ENCODE measurements at regions not wholly inside any gene's neighbourhood (a gene's known extent, or its start where the extent isn't known, plus 50 kb on each side); places are given as distances from the start of the nearest gene placed in this dataset.

DNA sequence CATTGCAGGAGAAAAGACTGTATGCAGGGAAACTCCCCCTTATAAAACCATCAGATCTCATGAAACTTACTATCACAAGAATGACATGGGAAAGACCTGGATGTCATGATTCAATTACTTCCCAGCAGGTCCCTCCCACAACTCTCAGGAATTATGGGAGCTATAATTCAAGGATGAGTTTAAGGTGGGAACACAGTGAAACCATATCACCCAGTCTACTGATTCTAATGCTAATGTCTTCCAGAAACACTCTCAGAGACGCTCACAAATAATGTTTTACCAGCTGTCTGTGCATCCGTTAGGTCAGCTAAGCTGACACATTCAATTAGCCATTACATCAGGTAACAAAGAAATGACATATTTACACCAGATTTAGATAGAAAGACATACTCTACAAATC is 637.9 kb downstream of the NLGN4Y start:
- DNase-seq (ENCODE audit: low spot score) = no peak

GRCh38 chrY:15179890-15180289 is 655.6 kb downstream of the NLGN4Y start:
- no peak for DNase-seq (ENCODE audit: low spot score)

- DNase-seq (ENCODE audit: low spot score) = no peak
Observed at GRCh38 chrY:15229056-15229455, 704.7 kb downstream of the NLGN4Y start.

DNA sequence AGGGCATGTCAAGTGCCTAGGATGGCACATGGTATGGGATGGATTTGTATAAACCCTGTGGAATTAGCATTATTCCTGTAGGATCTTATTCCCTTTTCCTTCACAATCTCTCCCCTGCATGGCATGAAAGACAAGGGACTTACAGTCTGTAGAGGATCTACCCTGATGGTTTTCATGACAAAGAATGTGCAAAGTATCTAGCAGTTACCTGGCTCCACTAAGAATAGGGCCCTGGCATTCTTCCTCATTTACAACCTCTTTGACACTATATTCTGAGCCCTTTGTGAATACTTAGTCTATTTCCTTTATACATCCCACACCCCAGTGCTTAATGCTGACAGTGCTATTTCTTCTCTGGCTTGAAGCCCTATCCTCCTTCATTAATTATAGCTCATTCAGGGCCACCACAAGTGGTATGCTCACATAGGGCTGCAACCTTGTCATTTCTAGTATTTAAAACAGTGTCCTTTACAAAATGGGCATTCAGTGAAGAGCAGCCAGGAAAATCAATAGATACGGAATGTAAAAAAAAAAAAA is 715.3 kb downstream of the NLGN4Y start:
- DNase-seq (ENCODE audit: low spot score) = no peak

- DNase-seq (ENCODE audit: low spot score) = no peak
Observed at GRCh38 chrY:15259286-15259685, 735.0 kb downstream of the NLGN4Y start.

DNA sequence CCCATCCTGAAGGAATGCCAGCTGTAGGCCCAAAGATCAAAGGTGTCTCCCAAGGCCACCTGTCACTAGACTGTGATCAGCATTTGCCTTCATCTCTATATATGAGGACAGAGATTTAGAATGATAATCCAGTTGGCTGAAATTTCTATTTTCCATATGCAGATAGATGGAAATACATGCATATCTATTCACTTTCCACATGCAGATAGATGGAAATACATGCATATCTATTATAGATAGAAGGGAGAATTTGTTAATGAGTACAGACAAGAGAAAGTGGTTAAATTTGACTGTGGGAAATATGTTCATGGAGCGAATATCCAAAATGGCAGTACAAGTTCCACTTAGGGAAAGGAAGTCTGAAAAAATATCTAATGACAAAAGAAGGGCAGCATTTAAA is 762.2 kb downstream of the NLGN4Y start:
- DNase-seq (ENCODE audit: low spot score) = no peak

- no peak for DNase-seq (ENCODE audit: low spot score)
Observed at GRCh38 chrY:15289821-15290220, 765.5 kb downstream of the NLGN4Y start.

- DNase-seq (ENCODE audit: low spot score) = no peak
Observed at GRCh38 chrY:15292881-15293280, 768.6 kb downstream of the NLGN4Y start.

GRCh38 chrY:15301879-15302278 is 777.5 kb downstream of the NLGN4Y start:
- DNase-seq (ENCODE audit: low spot score) = no peak

DNA sequence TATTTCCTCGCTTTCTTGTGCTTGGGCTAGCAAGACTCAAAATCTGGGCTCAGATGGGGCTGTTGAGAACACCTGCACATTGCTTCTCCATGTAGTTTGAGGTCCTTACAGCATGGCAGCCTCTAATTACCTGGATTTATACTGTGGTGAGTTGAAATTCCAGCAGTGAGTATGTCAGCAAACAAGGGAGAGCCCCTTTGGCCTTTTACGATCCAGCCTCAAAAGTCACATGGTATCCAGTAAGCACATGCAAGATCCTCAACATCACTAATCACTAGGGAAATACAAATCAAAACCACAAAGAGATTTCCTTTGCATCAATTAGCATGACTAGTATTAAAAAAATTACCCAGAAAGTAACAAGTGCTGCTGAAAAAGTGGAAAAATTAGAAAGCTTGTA is 787.8 kb downstream of the NLGN4Y start:
- DNase-seq (ENCODE audit: low spot score) = no peak

DNA sequence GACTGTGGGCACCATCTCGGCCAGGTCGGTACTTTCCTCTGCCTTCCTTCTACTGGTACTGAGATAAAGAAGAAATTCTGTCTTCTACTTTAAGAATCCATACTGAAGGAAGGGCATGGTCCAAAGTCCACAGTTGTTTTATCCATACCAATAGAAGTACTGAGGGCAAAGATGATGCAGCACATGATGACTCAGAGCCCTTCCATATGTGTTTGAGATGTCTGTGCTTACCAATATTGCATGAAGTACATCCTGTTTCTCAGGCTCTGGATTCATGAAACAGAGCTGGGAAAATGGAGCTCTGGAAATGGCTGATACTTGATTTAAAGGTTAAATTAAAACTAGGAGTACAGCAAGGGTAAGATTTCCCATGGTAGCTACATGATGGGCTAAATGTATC is 799.9 kb downstream of the NLGN4Y start:
- no peak for DNase-seq (ENCODE audit: low spot score)

GRCh38 chrY:15325201-15325600 is 800.9 kb downstream of the NLGN4Y start:
- DNase-seq (ENCODE audit: low spot score) = no peak

- DNase-seq (ENCODE audit: low spot score) = no peak
Observed at GRCh38 chrY:15326673-15327072, 802.3 kb downstream of the NLGN4Y start.

DNA sequence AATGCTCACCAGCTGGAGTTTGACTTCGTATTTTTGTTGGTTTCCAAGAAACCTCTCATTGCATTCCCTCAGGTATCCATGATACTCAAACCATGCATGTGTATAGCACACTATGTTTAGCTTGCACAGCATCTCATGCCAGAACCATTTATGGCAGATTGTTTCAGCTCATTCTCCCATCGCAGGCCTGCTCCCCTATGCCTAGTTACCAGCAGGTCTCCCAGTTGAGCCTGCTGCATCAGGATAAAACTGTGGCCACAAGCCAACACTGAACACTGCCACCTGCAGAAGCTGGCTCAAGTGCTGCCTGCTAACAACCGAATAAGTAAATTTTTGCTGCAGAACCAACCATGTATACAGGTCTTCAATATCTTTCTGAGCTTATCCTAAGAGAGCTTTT is 804.5 kb downstream of the NLGN4Y start:
- no peak for DNase-seq (ENCODE audit: low spot score)

GRCh38 chrY:15343522-15343921 is 819.2 kb downstream of the NLGN4Y start:
- DNase-seq (ENCODE audit: low spot score) = no peak

GRCh38 chrY:15345471-15346155 is 821.3 kb downstream of the NLGN4Y start:
- no peak for DNase-seq (ENCODE audit: low spot score)

DNA sequence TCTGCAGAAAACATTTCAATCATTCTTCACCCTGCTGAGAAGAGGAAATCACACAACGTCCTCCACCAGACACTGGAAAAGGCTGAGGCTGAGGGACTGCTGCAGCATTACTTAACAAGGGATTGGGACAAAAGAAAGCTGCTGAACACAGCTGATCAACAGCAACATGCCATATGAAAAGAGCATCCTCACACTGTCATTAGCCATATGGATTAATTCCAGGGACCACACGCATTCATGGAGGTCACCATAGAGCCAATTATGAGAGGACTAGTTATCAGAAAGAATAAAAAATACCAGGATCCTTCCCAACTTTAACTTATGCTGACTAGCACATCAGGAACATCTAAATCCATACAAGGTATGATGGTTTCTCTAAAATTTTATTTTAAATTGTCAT is 825.0 kb downstream of the NLGN4Y start:
- no peak for DNase-seq (ENCODE audit: low spot score)

DNA sequence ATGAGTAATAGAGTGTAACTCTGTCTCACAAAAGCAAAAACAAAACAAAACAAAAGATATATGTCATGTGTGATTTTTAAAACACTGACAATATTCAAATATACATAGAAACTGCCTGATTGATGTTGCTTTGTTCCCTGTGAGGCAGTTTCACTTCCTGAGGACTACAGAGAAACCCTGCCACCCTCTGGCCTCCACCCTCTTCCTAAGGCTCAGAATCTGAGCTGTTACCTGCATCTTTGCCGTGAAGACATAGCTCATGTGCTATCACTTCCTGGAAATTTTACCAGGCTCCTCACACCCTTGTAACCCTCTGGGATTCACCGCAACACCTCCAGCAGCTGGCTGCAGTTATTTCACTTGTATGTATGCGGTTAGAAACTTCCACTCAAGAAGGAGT is 831.0 kb downstream of the NLGN4Y start:
- no peak for DNase-seq (ENCODE audit: low spot score)

GRCh38 chrY:15360471-15360870 is 836.1 kb downstream of the NLGN4Y start:
- no peak for DNase-seq (ENCODE audit: low spot score)

DNA sequence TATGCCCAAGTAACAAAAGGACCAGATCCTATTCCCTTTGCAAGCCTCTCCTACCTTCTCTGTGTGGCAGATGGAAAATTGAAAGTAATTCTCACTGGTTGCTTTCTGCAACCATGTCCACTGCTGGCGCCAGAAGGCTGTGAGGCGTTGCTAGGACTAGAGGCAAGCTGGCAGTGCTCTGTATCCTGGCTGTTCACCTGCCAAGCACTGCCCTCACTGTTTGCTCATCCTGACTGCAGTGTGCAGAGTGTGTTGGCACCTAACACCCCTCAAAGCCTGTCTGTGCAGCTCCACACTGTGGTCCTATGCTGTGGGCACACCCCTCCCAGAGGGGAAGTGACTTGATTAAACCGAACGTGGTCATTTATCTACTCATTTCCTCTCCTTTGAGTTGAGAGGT is 840.7 kb downstream of the NLGN4Y start:
- no peak for DNase-seq (ENCODE audit: low spot score)

GRCh38 chrY:15368786-15369185 is 844.5 kb downstream of the NLGN4Y start:
- no peak for DNase-seq (ENCODE audit: low spot score)

- no peak for DNase-seq (ENCODE audit: low spot score)
Observed at GRCh38 chrY:15385178-15385577, 860.8 kb downstream of the NLGN4Y start.

DNA sequence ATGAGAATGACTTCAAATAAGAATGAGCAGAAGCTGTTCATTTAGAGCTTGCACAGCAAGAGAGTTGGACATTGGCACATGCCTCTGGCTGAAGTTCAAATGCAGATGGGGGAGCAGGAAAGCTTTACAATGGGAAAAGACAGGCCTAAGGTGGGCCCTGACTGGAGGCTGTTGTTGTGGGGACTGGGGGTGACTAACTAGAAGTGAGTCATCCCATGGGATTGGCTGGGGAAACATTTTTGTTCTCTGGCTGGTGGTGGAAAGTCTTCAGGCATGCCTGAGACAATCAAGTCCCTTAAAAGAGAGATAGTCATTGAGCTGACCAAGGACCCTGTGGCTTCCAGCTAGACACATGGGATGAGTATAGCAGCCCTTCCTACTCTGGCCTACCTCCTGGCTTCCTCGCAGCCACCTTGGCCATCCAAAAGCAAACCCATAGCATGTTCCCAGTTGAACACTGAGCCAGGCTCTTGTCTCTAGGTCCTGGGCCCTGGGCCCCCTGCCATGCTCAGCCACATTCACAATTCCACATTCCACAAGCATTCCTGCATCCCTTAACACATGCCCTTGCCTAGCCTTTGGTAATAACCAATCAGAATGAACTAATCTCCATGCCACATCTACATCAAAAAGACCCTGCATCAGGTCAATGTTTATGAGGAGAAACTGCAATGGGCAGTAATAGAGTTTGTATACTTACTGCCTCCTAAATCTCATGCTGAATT is 873.4 kb downstream of the NLGN4Y start:
- DNase-seq (ENCODE audit: low spot score) = no peak

GRCh38 chrY:15402451-15402850 is 878.1 kb downstream of the NLGN4Y start:
- no peak for DNase-seq (ENCODE audit: low spot score)
